ENCODE measurements at regions not wholly inside any gene's neighbourhood (a gene's known extent, or its start where the extent isn't known, plus 50 kb on each side); places are given as distances from the start of the nearest gene placed in this dataset.
"Not testable (repeated sequence)": the region's sequence is repeated elsewhere in the genome, so short reads cannot be mapped to it uniquely, and the experiment has no call there.

DNA sequence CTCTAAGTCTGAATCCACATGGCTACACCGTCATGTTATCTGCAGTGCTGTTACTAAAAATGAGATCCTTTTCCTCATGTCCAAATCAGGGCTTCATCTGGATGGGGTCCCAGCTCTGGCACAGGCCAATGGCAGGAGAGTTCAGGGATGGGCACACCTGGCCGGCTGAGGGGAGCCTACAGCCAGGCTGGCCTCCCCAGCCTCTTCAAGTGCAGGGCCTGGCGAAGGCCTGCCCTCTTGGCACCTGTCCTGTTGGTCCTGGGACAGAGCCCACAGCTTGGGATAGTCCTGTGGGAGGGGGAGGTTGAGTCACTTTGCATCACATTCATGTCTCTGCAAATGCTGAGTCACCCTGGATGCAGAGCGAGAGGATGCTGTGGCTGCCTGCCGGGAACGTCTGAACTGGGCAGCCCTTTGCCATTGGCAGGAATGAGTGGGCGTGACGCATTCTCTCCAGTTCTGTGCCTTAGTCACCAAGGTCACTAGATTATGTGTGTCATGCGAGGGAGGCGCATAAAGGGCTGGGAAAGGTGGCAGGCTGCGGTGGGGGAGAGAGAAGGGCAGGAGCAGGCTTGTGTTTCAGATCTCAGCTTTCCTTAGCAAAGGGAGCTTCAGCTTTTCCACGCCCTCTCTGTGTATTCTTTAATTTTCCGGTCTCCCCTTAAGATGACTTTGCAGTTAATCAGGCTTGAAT lies 223.2 kb upstream of the ECI2 start:
- intact Hi-C loops (cut with micrococcal nuclease), result no loop called here

DNA sequence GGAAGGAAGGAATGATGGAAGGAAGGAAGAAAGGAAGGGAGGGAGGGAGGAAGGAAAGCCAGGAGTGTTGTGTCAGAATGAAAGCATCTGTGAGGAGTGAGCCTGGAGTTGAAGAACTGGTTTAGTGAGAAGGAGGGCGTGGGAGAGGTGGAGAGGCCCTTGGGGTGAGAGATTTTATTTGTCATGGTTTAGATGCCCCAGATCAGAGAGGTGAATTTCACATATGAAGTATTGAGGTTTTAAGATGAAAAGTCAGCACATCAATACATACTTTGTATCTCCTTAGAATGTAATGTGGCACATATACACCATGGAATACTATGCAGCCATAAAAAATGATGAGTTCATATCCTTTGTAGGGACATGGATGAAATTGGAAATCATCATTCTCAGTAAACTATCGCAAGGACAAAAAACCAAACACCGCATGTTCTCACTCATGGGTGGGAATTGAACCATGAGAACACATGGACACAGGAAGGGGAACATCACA lies 222.3 kb upstream of the ECI2 start:
- intact Hi-C loops (cut with micrococcal nuclease), result not testable (repeated sequence)

DNA sequence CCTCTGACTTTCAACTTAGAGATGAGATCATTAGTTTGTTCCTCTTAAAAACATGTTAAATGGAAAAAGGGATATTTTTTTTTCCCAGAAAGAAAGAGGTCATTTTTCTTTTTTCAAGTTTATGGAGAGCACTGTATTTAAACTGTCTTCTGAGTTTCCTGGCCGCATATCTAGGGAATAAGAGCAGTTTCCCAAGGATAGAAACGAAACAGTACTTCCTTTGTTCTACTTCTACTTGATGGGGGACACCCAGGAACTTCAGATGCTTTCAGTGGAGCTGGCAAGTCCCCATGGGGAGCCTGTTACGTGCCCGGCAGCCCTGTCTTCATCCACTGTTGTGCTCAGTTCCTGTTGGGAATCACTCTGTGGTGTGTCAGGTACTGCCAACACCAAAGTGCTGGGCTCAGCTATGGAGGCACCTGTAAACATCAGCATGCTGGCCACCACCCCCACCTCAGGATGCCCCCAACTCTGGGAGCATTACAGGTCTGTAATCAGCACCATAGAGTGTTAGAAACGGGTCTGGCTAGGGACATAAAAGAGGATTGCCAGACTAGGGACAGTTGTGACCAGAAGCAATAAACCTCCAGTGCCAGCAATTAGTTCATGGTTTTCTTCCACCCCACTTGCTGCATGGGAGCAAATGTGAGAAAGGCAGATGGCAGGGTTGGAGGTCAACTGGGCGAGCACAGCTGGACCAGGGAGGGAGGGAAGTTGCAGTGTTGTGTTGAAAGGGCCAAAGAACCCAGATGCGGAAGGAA lies 221.7 kb upstream of the ECI2 start:
- intact Hi-C loops (cut with micrococcal nuclease), result no loop called here

- intact Hi-C loops (cut with micrococcal nuclease), result no loop called here
Measured at GRCh38 chr6:4355241-4355640, 219.9 kb upstream of the ECI2 start.

DNA sequence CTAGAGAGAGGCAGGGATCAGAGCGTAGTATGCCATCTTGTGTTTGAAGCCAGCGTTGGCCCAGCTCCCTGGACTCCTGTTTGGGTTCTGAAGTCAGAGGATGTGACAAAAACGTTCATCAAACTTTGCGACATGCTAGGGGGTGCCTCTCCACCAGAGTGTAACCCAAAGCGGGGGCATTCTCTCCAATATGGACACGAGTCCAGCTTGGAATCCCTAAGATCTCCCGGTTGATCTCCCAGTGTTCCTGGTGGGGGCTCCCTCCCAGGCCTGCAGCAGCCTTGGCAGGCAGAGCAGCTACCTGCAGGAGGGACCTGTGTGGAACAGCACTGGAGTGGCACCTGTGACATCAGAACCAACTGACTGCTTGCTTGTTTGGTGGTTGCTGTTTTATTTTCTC lies 218.8 kb upstream of the ECI2 start:
- intact Hi-C loops (cut with micrococcal nuclease), result no loop called here

DNA sequence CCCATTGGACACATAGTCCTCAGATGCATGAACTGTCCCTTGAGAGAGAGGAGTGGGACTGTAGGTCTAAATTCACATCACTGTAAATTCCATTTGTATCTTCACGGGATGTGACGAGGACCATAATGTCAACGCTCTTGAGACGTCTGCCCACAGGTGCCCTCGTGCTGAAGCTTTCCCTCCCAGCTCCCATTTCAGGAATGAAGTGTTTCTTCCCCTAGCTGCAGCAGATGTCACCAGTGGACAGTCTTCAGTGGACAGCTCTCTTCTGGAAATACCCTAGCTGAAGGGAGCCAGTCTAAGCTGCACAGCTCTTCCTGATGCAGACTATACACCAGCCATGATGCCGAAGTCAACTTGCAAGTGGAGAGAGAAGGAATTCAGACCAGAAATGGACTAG lies 217.4 kb upstream of the ECI2 start:
- intact Hi-C loops (cut with micrococcal nuclease), result no loop called here

DNA sequence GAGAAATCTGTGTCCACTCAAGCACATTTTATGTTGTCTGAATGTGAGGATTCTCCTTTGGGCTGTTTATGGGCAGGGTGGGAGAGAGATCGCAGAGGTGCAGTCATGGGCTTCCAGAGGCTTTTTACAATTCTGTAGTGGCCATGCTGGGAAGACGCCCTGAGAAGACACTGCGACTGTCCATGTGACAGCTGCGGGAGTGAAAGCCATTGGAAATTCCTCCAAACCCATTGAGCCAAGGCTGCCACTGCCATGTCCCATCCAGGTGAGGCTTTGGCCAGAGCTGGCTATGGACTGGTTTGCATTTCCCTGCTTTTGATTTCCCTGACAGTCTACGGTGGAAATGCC lies 216.9 kb upstream of the ECI2 start:
- intact Hi-C loops (cut with micrococcal nuclease), result no loop called here

DNA sequence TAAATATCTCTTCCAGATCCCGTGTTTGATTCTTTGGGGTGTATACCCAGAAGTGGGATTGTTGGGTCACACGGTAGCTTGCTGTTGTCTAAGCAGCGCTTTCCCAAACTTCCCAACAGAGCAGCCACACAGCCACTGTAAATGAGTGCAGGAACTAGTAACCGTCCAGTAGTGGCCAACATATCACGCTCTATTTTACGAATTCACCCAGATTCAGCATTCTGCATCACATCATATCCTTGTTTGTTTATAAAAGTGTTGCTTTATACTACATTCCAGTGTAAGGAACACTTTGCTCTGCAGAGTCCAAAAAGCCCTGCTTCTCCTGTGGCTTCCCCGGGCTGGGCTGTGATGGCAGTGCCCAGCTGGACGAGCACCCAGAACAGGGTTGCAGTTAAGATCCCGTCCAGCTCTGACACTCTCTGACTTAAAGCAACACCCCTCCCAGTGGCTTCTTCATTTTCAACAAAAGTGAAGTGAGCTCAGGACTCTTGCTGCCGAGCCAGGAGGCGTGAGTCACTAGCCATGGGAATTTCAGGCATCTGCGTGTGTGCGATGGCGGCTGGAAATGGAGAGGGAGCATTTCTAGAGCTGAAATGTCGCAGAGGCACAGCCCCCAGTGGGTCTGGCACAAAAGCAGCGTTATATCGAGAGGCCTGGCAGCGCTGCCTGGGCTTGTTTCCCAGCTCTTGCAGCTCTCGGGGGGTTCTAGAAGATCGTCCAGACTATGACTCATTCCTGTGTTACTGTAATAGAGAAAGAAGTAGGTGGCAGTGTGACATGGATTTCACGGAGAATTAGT lies 216.3 kb upstream of the ECI2 start:
- intact Hi-C loops (cut with micrococcal nuclease), result no loop called here

- intact Hi-C loops (cut with micrococcal nuclease), result no loop called here
Measured at GRCh38 chr6:4350567-4351519, 215.5 kb upstream of the ECI2 start.

DNA sequence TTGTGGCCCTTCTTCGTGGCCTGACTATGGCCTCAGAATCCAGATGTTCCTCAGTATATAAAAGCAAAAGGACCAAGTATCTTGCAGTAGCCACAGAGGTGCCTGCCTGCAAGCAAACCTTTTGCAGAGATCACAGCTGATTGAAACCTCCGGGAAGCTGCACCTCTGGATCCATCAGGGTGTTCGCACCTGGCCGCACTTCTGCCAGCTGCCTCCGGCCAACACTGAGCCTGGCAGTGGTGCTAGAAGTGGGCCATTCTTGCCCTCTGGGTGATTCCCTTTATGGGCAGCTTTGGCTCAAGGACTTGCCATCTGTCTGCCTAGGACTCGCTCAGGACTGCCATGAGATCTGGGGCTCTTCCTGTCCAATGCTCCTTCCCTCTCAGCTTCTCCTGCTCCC lies 214.6 kb upstream of the ECI2 start:
- intact Hi-C loops (cut with micrococcal nuclease), result no loop called here

DNA sequence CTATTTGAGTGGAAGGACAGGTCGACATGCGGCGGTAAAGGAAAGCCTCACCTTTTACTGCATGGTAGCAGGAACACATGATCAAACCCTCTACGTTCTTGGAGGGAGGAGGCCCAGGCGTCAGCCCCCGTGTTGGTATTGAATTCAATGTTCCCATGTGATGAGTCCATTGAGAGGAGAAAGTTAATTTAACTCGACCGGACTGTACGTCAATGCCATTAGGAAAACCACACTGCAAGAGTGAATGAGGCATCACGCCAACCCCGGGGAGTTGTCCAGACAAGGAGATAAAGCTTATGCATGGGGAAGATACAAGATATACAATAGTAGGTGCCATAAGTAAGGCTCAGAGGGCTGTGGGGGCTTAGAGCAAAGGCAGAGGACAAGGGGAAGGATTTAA lies 213.9 kb upstream of the ECI2 start:
- intact Hi-C loops (cut with micrococcal nuclease), result no loop called here

DNA sequence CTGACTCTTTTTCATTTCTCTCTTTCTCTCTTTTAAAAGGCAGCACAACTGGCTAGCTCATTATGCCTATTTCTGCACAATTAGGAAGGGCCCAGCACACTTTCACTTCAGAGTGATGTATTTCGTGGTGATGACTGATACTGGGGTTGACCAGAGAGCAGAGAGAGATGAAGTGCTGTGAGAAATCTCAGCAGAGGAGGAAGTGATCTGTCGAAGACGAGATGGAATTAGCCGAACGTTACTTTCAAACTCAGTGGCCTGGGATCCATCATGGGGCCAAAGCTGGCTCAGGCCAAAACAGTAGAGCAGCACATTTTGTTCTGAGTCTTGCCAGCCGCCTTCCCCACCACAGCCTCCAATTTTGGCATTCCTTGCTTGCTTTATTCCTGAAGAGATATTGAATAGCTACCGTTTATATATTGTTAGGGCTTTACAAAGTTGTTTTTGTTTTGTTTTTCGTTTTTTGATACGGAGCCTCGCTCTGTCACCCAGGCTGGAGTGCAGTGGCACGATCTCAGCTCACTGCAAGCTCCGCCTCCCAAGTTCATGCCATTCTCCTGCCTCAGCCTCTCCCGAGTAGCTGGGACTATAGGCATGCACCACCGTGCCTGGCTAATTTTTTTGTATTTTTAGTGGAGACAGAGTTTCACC lies 213.2 kb upstream of the ECI2 start:
- intact Hi-C loops (cut with micrococcal nuclease), result no loop called here

GRCh38 chr6:4347877-4348276 lies 212.5 kb upstream of the ECI2 start:
- intact Hi-C loops (cut with micrococcal nuclease), result no loop called here

DNA sequence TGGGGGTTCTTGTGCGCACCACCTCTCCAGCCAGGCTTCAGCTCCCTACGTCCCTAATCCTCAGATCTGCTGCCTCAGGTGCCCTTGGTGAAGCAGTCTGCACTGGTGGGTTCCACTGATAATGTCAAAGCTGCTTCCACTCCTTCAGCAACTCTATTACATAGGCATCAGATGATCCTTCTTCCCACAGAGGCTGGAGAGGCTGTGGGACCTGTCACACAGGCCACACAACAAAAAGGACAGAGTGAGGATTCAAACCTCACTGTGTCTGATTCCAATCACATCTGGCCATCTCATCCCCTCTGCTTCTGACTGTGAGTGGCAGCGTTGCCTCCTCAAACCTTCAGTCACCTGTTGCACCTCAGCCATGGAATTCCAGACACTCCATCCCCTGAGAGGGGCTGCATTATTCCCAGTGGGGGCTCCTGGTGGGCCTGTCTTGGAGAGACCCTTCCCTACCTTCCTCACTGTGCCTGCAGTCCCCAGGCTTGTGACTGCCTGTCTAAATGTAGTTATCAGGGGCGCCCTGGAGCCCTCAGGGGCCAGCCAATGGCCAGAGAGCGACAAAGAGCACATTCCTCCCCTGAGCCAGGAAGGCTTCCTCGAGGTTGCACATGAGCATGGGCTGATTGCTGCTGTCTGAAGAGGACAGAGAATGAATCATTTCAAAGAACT lies 211.4 kb upstream of the ECI2 start:
- intact Hi-C loops (cut with micrococcal nuclease), result no loop called here

DNA sequence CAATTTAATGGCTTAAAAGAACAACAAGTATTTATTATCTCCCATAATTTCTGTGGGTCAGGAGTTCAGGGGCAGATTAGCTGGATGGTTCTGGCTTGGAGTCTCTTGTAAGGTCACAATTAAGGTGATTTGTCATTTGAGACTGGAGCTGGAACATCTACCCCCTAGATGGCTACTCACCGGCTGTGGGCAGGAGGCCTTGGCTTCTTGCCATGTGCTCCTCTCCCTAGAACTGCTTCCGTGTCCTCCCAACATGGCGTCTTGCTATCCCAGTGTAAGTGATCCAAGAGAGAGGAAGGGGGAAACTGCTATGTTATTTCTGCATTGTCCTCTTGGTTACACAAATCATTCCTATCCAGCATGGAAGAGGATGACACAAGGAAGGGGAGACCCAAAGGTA lies 210.2 kb upstream of the ECI2 start:
- intact Hi-C loops (cut with micrococcal nuclease), result no loop called here

- intact Hi-C loops (cut with micrococcal nuclease), result no loop called here
Measured at GRCh38 chr6:4344317-4344899, 209.0 kb upstream of the ECI2 start.

- intact Hi-C loops (cut with micrococcal nuclease), result no loop called here
Measured at GRCh38 chr6:4342407-4343137, 207.2 kb upstream of the ECI2 start.

- intact Hi-C loops (cut with micrococcal nuclease), result no loop called here
Measured at GRCh38 chr6:4341078-4341797, 205.9 kb upstream of the ECI2 start.

Data from T-helper 1 cell treated with Interleukin-12 subunit alpha and Interleukin-12 subunit beta and Interleukin-4 antibody, amounts not matched to agents 30 ng/mL and 1 ng/mL, for 36 hours (primary cell).